Nucleus accumbens (tissue), 56 donors: ENCODE measurements at regions not wholly inside any gene's neighbourhood (a gene's known extent, or its start where the extent isn't known, plus 50 kb on each side); places are given as distances from the start of the nearest gene placed in this dataset.
"Not testable (repeated sequence)": the region's sequence is repeated elsewhere in the genome, so short reads cannot be mapped to it uniquely, and the experiment has no call there.

Source experiments
- DNase-seq, 56 donors: peaks; one replicate each; lab custom pipeline; 2025; lab: John Stamatoyannopoulos, UW

DNA sequence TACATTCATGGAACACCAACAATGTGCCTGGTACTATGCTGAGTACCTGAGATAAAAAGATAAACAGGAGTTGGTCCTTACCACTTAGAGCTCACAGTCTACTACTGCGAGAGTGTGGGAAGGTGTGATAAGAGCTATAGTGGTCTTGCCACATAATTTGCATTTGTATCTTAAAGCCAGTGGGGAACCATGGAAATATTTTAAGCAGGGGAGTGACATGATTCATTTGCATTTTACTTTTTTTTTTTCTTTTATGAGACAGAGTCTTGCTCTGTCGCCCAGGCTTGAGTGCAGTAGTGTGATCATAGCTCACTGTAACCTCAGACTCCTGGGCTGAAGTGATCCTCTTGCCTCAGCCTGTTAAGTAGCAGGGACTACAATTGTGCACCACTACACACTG is 53.6 kb downstream of the SRGAP2 start:
- not testable (repeated sequence) for DNase-seq

DNA sequence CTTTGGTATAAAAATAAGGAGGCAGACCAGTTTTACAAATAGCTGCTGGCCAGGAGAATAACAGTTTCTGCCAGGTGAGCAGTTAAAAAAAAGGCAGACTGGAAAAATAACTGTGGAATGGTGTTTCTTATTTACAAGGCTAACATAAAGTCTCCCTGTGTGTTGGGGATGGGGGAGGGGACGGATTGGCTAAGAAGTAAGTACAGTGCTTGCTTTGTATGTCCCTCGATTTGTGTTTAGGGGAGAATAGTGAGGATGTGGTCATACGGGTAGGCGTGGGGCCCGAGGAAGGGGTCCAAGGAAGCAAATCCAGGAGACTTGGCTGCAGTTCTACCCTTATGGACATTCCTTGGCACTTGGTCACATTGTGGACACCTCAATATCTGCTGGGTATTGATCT is 58.1 kb downstream of the SRGAP2 start:
- not testable (repeated sequence) for DNase-seq

DNA sequence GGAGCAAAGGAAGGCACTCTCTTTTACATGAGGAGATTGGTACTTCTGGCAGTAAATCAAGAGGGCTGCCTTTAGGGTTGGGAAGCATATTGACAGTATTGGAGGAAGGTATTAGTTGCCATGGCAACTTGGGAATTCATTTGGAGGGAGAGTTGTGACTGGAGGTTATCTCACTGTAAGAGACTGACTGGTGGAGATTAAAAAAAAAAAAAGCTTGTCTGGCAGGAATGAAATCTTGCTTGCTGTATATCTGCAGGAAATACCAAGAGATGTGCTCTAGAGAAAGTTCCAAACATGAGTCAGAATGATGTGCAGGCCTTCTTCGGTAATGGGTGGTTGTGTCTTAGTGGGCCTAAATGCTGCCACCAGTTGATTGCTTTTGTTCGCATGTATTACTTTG is 59.1 kb downstream of the SRGAP2 start:
- DNase-seq: not testable (repeated sequence)

DNA sequence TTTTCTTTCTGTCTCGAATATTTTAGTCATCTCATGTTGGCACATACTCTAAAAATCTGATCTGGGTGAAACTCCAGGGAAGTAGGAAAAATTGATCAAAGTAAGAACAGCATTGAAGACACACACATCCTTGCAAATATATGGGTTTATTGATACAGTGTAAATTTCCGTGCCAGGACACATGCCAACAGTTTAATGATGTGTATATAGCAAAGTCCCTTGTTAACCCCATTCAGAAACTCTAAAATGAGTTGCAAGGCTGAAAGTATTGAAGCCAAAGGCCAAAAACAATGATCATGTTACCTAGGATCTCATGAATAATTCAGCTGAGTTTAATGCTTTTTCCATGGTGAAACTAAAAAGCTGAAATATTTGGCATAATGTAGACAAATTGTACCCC is 61.6 kb downstream of the SRGAP2 start:
- DNase-seq: not testable (repeated sequence)

DNA sequence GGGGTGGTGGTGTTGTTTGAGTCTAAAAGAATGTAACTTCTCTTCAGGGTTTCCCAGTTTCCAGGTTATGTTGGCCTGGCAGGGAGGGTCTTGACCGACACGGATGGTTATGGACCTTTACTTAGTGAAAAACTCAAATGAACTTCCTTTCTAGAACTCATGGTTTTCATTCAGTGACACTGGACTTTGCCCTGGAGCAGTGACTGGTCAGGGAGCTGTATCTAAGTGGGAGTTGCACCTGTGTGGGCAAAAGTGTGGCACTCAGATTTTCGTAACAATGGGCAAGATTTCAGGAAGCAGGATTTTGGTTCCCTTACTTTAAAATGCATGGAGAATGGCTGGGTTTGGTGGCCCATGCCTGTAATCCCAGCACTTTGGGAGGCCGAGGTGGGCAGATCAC is 67.8 kb downstream of the SRGAP2 start:
- not testable (repeated sequence) for DNase-seq

DNA sequence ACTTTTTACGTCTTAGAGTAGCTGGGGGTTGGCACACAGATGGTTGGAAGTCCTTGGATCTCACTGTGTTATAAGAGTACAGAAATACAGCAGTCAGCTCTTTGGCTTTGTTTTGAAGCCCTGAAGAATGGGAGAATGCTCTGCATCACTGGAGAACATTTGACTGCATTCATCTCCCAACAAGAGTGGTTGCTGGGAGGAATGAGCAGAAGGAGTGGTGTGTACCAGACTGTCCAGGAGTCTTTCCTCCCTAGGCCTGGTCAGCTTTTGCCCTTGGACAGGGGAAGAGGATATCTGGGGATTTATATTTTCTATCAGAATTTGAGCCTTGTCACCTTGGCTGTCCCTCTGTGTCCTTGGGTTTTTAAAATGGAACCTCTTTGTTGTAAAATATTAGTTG is 69.8 kb downstream of the SRGAP2 start:
- not testable (repeated sequence) for DNase-seq

DNA sequence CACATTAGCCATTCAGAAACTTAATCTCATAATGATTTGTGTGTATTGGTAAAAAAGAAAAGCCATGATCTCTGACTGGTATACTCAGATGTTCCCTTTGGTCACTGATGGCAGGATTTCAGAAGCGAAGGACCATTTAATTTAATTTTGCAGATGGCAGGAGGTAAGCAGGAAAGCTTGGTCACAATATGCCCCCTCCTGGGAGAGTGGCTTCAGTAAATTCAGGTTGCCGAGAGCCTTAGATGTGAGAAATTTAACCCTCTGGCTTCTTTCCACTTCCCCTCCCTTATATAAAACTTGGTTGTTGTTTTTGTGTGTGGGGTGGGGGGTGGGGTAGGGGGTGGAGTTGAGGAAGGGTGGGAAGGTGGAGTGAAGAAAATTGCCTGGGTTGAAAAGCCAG is 72.8 kb downstream of the SRGAP2 start:
- DNase-seq: not testable (repeated sequence)

DNA sequence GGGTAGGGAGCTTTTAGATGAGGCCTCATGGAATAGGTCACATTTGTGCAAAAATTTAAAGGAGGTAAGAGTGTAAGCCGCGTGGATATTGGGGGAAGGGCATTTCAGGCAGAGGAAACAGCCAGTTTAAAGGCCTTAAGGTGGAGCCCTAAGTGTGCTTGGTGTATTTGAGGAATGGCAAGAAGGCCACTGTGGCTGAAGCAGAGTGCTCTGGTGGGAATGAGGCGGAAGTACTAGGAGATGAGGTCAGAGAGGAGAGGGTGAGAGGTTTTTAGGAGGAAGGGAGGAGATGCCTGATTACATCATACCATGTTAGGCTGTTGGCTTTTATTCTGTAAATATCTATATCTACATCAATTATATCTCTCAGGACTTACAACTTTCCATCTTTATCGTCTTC is 75.3 kb downstream of the SRGAP2 start:
- not testable (repeated sequence) for DNase-seq

DNA sequence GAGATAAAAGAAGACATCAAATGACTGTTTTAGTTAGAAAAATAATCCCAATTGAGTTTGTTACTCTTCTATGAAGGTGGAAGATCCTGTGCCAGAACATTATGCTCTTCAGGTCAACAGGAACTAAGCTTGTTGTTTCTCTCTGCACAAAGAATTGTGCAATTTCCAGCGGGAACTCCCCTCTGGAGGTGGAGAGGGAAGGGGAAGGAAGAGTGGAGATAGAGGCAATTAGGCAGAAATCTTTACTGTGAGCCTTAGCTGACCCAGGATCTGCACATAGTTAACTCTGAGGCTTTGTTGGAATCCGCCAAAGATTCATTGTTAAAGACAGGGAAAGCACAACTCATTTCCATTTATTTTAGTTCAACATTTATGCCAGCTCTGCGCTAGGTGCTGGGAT is 77.3 kb downstream of the SRGAP2 start:
- DNase-seq: not testable (repeated sequence)

DNA sequence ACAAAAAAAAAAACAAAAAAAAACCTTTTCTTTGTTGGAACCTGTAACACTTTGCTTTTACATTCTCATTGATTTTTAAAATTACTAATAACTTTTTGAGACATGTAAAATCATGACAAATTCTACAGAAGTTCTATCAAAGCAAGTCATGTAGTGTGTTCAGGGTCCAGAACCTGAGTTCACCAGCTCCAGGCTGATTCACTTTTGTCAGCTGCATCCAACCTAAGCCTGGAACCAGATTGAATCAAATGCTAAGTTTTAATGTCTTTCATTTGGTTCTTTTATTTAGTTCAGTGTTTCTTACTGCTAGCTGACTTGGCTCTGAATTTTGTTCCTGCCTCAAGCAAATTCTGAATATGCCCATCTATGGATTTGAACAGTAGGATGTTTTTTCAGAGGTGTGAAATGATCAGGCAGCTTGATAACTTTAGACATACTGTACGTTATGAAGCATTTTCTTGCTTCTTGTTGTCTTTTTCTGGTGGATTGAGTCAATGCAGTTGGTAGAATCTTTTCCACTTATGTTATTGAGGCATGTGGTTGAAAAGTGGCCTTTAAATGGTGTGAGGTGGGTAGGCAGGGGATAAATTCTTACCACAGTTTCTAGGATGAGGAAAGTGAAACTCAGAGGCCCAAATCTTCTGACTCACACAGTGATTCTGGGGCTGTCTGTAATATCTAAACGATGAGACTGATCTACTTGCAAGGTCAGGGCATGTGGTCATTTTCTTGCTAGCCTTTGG is 78.7 kb downstream of the SRGAP2 start:
- DNase-seq: not testable (repeated sequence)

DNA sequence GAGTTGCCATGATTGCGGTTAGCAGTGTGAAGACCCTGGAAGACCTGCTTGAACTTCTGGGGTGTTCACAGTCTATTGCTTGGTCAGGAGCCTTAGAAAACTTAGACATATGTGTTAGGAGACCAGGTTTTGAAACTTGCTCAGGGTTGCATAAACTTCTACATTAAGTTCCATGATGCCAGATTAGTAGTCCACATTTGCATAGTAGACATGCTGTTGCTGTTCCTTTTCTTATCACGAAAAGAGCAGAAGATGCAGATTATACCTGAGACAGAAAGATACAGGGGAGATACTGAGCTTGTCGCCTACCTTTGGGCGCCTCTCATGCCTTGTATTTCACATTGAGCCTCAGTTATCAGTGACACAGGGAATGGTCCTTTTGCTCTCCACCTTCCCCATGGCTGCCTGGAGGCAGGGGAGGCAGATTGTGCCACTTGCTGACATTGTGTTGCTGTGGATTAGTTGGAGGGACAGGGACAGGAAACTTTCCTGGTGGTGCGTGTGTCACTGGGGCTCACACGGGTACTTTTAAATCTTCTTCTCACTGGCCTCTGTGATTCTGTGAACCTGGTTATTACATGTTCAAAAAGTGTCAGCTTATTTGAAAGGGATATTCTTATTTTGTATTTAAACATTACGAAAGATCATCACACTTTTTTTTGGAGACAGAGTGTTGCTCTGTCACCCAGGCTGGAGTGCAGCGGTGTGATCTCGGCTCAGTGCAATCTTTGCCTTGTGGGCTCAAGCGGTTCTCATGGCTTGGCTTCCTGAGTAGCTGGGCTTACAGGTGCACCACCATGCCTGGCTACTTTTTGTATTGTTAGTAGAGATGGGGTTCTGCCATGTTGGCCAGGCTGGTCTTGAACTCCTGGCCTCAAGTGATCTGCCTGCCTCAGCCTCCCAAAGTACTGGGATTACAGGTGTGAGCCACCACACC is 82.0 kb downstream of the SRGAP2 start:
- not testable (repeated sequence) for DNase-seq

DNA sequence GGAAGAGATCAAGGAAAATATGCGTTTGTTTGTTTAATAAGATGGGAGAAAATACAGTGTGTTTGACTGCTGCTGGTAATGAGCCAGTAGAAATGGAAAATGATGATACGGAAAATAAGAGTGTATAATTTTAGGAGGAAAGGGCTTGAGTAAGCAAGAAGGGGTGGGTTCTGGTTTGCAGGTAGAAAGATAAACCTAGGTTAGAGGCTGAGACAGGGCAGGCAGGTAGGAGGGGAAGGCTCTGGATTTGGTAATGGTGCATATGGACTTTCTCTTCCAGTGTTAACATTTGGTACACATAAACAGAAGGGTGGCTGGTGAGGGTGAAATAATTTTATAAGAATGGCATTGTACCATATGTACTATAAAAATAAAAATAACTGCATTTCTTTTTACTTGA is 84.4 kb downstream of the SRGAP2 start:
- DNase-seq: not testable (repeated sequence)

DNA sequence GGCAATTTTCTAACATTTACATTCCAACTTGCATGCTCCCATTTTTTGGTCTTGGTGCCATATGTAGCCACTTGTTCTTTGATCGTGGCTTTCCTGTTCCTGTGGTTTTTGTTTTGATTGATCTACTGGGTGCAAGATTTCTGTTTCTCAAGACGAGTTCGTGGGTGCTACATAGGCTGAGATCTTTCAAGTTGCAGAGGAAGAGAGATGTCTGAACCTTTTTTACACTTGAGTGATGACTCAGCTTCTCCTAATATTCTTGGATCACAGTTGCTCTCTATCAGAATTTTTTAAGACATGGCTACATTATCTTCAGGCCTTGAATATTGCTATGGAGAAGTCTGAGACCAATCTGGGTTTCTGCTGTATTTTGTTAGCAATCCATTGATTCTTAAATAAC is 85.1 kb downstream of the SRGAP2 start:
- DNase-seq: not testable (repeated sequence)

DNA sequence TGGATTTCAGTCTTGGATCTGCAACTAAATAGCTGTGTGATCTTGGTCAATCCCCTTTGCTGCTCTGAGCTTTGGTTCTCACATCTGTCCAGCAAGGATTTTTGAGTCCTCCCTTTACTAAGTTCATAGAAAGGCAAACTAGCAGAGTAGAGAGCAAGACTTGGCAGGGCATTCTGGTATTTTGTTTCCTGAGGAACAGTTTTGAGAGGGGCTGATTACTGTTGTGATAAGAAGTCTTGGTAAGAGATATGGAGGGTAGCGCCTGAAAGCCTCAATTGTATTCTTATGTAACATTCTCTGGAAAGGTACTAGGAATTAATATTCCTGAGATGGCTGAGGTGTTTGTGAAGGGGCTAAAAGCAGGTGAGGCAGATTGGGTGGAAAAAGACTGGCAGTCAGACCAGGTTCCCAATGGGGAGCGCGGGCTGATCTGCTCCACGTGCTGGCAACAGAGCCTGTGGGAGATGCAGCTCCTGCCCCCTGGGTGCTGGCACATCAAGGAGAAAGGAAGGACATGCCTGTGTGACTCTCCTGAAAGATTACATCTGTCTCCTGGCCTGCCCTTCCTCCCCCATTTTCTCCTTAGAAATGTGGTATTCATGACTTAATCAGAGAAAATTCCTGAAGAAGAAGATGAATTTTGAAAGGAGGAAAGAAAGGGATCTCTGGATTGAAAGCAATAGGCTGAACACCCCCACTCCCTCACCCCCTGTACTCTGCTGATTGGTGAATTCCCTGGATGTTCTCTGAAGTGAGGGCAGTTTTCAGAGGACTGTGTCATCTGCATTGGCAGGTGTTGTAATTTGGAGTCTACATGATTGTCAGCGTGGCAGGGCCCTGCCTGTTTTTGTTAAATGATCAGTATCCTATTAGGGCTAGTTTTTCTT is 94.0 kb downstream of the SRGAP2 start:
- DNase-seq: not testable (repeated sequence)

DNA sequence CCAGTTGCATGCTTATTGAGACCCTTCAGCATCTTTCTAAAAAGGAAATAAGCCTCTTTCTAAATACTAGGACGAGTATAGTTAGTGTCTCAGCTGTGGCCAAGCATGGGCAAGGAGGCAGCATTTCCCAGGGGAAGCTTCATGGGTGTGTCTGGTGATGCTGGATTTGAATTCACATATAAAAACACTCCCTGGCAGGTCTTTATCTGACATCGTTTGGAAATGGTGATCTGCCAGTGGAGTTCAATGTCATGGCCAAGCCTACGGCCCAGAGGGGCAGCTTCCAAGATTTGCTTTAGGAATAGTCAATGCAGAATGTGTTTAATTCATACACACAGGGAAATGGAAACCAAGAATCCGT is 94.7 kb downstream of the SRGAP2 start:
- DNase-seq: not testable (repeated sequence)

DNA sequence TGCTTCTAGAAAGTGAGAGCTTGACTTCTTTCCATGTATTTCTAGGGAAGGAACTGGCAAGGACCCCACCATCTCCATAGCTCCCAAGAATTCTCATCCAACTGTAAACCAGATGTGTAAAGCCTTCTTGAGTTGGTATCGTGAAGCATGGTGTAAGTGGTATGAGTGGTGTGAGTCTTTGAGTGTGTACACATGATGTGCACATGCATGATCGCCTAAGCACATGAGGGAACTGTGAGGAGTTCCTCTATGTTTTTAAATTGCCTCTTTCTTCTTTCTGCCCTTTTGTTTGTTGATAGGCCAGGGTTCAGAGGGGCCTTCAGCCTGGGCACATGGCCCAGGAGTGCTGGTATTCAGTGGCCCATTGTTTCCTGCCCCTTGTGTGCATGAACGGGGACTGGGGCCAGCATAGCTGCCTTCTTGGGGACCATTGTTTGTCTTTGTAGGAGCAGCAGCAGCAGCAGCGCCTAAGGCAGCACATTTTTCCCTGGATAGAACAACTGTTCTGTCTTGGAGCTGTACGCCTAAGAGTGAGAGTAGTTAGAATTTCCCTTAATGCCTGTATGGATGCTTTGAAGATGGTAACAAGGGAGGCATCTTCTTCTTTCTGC is 95.9 kb downstream of the SRGAP2 start:
- not testable (repeated sequence) for DNase-seq

DNA sequence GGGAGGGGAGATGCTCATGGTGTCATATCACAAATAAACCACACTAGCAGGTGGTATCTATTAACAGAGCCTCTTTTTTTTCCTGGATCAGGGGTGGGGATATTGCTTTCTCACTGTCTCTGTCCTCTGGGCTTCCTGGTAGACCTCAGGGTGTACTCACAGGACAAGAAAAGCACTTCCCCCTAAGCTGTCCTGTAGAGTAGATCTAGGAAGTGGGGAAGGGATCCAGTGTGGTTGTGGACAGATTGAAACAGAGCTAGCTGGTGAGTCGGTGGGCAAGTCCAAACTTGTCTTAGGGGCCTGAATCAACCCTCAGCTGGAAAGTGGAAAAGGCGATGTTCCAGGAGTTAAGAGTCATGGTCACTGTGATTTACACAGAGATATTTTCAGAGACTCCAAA is 96.6 kb downstream of the SRGAP2 start:
- not testable (repeated sequence) for DNase-seq

DNA sequence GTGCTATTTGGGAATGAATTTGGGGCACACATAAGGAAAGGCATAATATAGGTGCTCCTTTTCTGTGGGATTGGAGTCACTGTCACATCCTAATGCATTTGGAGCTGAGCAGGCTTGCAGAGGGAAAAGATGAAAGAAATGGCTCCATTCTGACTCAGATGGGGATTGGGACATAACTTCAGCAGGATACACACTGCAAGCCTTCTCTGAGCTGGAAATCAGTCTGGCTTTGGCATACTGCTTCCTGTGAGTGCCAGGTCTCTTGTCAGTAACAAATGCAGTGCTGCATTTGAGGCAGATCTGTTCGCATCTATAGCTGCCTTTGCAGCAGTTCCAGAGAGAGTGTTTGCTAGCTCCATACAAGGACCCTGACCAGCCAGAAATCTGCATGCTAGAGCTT is 98.7 kb downstream of the SRGAP2 start:
- not testable (repeated sequence) for DNase-seq

DNA sequence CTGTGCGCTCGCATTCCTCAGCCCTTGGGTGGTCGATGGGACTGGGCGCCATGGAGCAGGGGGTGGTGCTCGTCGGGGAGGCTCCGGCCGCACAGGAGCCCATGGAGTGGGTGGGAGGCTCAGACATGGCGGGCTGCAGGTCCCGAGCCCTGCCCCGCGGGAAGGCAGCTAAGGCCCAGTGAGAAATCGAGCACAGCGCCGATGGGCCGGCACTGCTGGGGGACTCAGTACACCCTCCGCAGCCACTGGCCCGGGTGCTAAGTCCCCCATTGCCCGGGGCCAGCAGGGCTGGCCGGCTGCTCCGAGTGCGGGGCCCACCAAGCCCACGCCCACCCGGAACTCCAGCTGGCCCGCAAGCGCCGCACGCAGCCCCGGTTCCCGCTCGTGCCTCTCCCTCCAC is 104.1 kb downstream of the SRGAP2 start:
- not testable (repeated sequence) for DNase-seq

DNA sequence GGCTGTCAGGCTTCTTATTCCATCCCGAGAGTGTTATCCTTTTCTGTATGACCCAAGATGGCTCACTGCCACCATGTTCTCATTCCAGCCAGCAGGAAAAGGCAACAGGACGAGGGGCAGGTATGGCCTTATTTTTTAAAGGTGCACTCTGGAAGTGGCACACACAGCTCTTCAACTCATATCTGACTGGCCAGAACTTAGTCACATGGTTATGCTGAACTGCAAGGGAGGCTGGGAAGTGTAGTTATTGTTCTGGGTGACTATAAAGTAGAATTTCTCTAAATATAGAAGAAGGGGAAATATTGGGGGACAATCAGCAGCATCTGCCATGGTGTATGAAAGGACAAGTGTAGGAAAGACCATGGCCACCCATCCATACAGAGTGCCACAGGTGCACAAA is 107.6 kb downstream of the SRGAP2 start:
- DNase-seq: not testable (repeated sequence)
